GM23248 (cell line): ENCODE measurements at regions not wholly inside any gene's neighbourhood (a gene's known extent, or its start where the extent isn't known, plus 50 kb on each side); places are given as distances from the start of the nearest gene placed in this dataset.

ENCODE experiments used
- DNase-seq: peaks from one replicate; pipeline ENCODE4 v3.0.0-alpha.2; 2015
- H2AFZ ChIP-seq: fragments of 200-600 bp; sonication (generic); 2 replicates; pipeline ENCODE4 v1.6.1; 2016; ENCODE audit warnings: antibody characterized with exemption
- H3F3A ChIP-seq: fragments of 200-600 bp; sonication (generic); 2 replicates; pipeline ENCODE4 v1.6.1; 2016; ENCODE audit warnings: mild to moderate bottlenecking, antibody characterized with exemption, mixed run types; ENCODE audit not compliant: insufficient read depth
- H3K27ac ChIP-seq: fragments of 200-600 bp; sonication (generic); 2 replicates; pipeline ENCODE4 v1.5.1; 2016; ENCODE audit warnings: mild to moderate bottlenecking
- H3K27me3 ChIP-seq: fragments of 200-600 bp; sonication (generic); replicated peaks from 2 replicates; pipeline ENCODE4 v1.6.1; 2016; ENCODE audit warnings: mild to moderate bottlenecking; ENCODE audit not compliant: insufficient read depth
- H3K36me3 ChIP-seq: fragments of 200-600 bp; sonication (generic); 2 replicates; pipeline ENCODE4 v1.6.1; 2016; ENCODE audit warnings: low read depth, mild to moderate bottlenecking
- H3K4me1 ChIP-seq: fragments of 200-600 bp; sonication (generic); 2 replicates; pipeline ENCODE4 v1.6.1; 2016; ENCODE audit warnings: mild to moderate bottlenecking; ENCODE audit not compliant: insufficient read depth
- H3K4me2 ChIP-seq: fragments of 200-600 bp; sonication (generic); one replicate; pipeline ENCODE4 v1.6.1; 2016; ENCODE audit warnings: mild to moderate bottlenecking; ENCODE audit not compliant: unreplicated experiment
- H3K4me3 ChIP-seq: fragments of 200-600 bp; sonication (generic); 2 replicates; pipeline ENCODE4 v1.5.1; 2016; ENCODE audit warnings: mild to moderate bottlenecking
- H3K79me2 ChIP-seq: fragments of 200-600 bp; sonication (generic); 2 replicates; pipeline ENCODE4 v1.6.1; 2016; ENCODE audit warnings: mild to moderate bottlenecking; ENCODE audit not compliant: insufficient read depth
- H3K9ac ChIP-seq: fragments of 200-600 bp; sonication (generic); 2 replicates; pipeline ENCODE4 v1.6.1; 2016; ENCODE audit warnings: mild to moderate bottlenecking
- H3K9me2 ChIP-seq: fragments of 200-600 bp; sonication (generic); 2 replicates; pipeline ENCODE4 v1.6.1; 2016; ENCODE audit warnings: mixed run types, mild to moderate bottlenecking, moderate library complexity; ENCODE audit not compliant: insufficient read depth
- H3K9me3 ChIP-seq: fragments of 200-600 bp; sonication (generic); one replicate; pipeline ENCODE4 v1.6.1; 2017; ENCODE audit warnings: low read depth
- H4K20me1 ChIP-seq: fragments of 200-600 bp; sonication (generic); 2 replicates; pipeline ENCODE4 v1.6.0; 2016; ENCODE audit not compliant: insufficient read depth
- EZH2 ChIP-seq: fragments of 200-600 bp; sonication (generic); IDR thresholded peaks from 2 replicates; pipeline ENCODE4 v1.6.1; 2018; ENCODE audit warnings: antibody characterized with exemption, mild to moderate bottlenecking; ENCODE audit not compliant: insufficient read depth, poor library complexity, severe bottlenecking
- EZH2phosphoT487 ChIP-seq: fragments of 200-600 bp; sonication (generic); IDR thresholded peaks from 2 replicates; pipeline ENCODE4 v1.6.1; 2018; ENCODE audit warnings: antibody characterized with exemption, moderate library complexity, mild to moderate bottlenecking, low read depth; ENCODE audit not compliant: insufficient read depth
- WGBS, 2 experiments: methylation state at CpG; one replicate each; pipeline ENCODE4 v1.1.6; 2015 to 2017; ENCODE audit warnings: low lambda C conversion rate in 2 of 2, low coverage in 1 of 2; ENCODE audit errors: missing lambda C conversion rate in 2 of 2; 5-methylcytosine and 5-hydroxymethylcytosine counted together
- in situ Hi-C: fragments of 300-500 bp; cut with MboI; formaldehyde crosslinking; loops from 2 replicates; pipeline ENCODE4 v1.15.0; 2020

DNA sequence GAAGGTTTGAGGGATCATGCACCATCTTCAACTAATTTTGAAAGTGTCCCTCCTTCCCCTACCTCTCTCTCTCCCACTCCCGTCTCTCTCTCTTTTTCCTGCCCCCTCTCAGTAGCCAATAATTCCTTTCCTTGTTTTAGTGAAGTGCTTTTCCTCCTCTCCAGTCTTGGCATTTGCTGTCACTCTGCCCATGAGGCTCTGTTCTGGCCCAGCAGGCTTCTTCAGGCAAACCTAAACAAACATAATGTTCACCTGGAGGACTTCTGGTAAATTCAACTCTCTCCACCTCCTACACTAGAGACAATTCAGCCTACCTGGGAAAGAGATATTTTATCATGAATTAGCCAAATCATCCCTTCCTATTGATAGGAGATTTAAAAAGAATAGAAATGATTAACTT lies 86.6 kb upstream of the ADRA1D start:
- no peaks in the 10 kb centered on the region for H3K36me3 ChIP-seq
- H3K9ac ChIP-seq: no peak overlapping the region
- H3K79me2 ChIP-seq: no peaks in the 10 kb centered on the region
- no peaks in the 10 kb centered on the region for H3F3A ChIP-seq
- H4K20me1 ChIP-seq: no peaks in the 10 kb centered on the region
- H3K27me3 ChIP-seq: no peaks in the 10 kb centered on the region
- no peak overlapping the region for H3K27ac ChIP-seq
- H3K9me3 ChIP-seq: no peaks in the 10 kb centered on the region
- no peaks in the 10 kb centered on the region for H3K4me1 ChIP-seq
- TF ChIP-seq EZH2phosphoT487: no peak
- TF ChIP-seq EZH2: no peak
- H3K4me3 ChIP-seq: no peak overlapping the region
- in situ Hi-C loops: no loop called here
- no peak overlapping the region for H2AFZ ChIP-seq
- WGBS, 2 experiments: 50 to 84% methylated on average over 1 of the region's 1 CpG
- no peaks in the 10 kb centered on the region for H3K9me2 ChIP-seq
- H3K4me2 ChIP-seq: no peak overlapping the region
- no peak for DNase-seq

DNA sequence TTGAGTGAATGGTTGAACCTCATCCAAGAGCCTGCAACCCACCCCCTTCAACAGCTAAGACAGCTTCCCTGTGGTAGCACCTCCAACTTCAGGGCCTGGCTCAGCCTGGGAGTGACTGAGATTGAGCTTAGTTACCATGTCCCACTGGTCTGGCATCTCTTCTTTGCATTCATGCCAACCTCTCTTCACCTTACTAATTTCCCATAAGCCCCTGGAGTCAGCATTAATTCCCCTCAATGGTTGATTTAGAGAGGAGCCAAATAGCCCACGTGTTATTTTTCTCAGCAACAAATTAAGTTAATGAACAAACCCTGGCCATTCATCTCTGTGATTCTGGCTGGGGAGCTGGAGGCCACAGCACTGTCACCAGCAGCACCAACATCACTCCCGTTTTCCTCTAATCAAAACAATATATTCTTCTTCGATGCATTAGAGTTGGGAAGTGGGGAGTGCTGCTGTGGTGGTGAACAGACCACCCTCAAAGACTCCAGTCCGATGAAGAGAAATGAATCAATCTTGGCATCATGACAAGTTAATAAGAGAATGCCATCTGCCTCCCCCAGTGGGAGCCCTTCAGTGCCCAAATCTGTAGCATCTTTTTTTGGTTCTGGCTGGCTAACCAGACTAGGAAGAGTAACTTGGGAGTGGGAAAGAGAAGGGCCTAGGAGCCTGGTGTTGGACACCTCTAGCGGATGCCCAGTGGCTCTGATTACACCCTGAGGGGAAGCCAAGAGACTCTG lies 83.2 kb upstream of the ADRA1D start:
- Histone ChIP-seq H2AFZ (no peak overlapping the region), H3K4me1 (peaks cover 9% of the 10 kb centered on the region), H3K36me3 (no peaks in the 10 kb centered on the region), H3K4me2 (no peak overlapping the region), H3K9ac (no peak overlapping the region), H3K79me2 (no peaks in the 10 kb centered on the region), H3F3A (0 out of 2 replicates have a peak, but pooled peaks cover 7% of the 10 kb centered on the region), H3K27ac (no peak overlapping the region), H3K4me3 (no peak overlapping the region), H3K27me3 (no peaks in the 10 kb centered on the region), H3K9me3 (no peaks in the 10 kb centered on the region), H3K9me2 (no peaks in the 10 kb centered on the region), H4K20me1 (no peaks in the 10 kb centered on the region)
- 48 to 53% methylated on average over 5 of the region's 5 CpGs for WGBS, 2 experiments
- no peak for DNase-seq
- TF ChIP-seq EZH2phosphoT487 (no peak), EZH2 (no peak)
- in situ Hi-C loops: no loop called here

DNA sequence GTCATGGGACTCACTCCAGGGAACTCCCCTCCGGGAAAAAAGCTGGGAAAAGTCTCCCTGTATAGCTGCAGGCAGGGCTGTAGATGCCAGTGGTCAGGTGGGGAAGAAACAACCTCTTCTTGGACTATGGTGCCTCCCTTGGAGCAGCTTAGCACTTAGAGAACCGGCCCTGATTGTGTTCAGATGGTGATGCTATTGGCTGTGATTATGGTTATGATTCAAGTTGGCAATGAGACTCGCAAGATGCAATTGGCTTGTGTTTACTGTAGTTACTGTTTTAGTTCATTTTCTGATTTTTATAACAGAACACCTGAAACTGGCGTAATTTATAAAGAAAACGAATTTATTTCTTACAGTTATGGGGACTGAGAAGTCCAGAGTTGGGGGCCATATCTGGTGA lies 80.9 kb upstream of the ADRA1D start:
- TF ChIP-seq EZH2 (no peak), EZH2phosphoT487 (no peak)
- H3K9ac ChIP-seq: no peak overlapping the region
- H4K20me1 ChIP-seq: no peaks in the 10 kb centered on the region
- no peak for DNase-seq
- in situ Hi-C loops: no loop called here
- H3K36me3 ChIP-seq: no peaks in the 10 kb centered on the region
- WGBS, 2 experiments: 45 to 53% methylated on average over 5 of the region's 5 CpGs
- no peak overlapping the region for H2AFZ ChIP-seq
- H3K4me3 ChIP-seq: no peak overlapping the region
- H3K27me3 ChIP-seq: no peaks in the 10 kb centered on the region
- no peaks in the 10 kb centered on the region for H3K79me2 ChIP-seq
- H3F3A ChIP-seq: 0 out of 2 replicates have a peak, but pooled peaks cover 7% of the 10 kb centered on the region
- H3K9me2 ChIP-seq: no peaks in the 10 kb centered on the region
- H3K4me1 ChIP-seq: peaks cover 9% of the 10 kb centered on the region
- H3K4me2 ChIP-seq: no peak overlapping the region
- no peaks in the 10 kb centered on the region for H3K9me3 ChIP-seq
- H3K27ac ChIP-seq: no peak overlapping the region

DNA sequence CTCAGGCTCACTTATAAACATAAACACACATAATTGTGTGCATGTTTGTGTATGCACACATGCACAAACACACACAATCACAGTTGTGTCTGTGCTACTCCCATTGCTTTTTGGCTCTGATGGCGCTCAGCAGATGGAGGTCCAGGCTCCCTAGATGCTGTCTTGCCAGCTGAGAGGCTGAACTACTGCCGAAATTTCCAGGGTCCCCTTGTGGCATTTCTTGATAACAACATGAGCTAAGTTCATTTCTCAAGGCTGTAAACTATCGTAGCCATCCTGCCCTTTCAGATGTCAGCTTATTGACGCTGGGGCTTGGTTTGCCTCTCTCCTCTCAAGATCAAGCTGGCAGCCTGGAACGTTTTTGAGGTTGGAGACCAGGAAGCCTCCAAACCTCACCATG lies 80.1 kb upstream of the ADRA1D start:
- H3K9me3 ChIP-seq: no peaks in the 10 kb centered on the region
- DNase-seq: no peak
- in situ Hi-C loops: no loop called here
- H3K4me2 ChIP-seq: no peak overlapping the region
- H3K4me3 ChIP-seq: no peak overlapping the region
- H3K4me1 ChIP-seq: peaks cover 9% of the 10 kb centered on the region
- TF ChIP-seq EZH2phosphoT487 (no peak), EZH2 (no peak)
- H3K9me2 ChIP-seq: no peaks in the 10 kb centered on the region
- no peak overlapping the region for H3K27ac ChIP-seq
- no peak overlapping the region for H2AFZ ChIP-seq
- WGBS, 2 experiments: 52 to 60% methylated on average over 5 of the region's 5 CpGs
- no peaks in the 10 kb centered on the region for H3K27me3 ChIP-seq
- no peak overlapping the region for H3K9ac ChIP-seq
- H3F3A ChIP-seq: 0 out of 2 replicates have a peak, but pooled peaks cover 7% of the 10 kb centered on the region
- H3K79me2 ChIP-seq: no peaks in the 10 kb centered on the region
- H4K20me1 ChIP-seq: no peaks in the 10 kb centered on the region
- no peaks in the 10 kb centered on the region for H3K36me3 ChIP-seq
